ENCODE measurements at regions not wholly inside any gene's neighbourhood (a gene's known extent, or its start where the extent isn't known, plus 50 kb on each side); places are given as distances from the start of the nearest gene placed in this dataset.
"Not testable (repeated sequence)": the region's sequence is repeated elsewhere in the genome, so short reads cannot be mapped to it uniquely, and the experiment has no call there.

- Mint-ChIP-seq H3K4me1 (no peaks in the 10 kb centered on the region), H3K27ac (no peak overlapping the region), H3K36me3 (no peaks in the 10 kb centered on the region), H3K27me3 (no peaks in the 10 kb centered on the region), H3K9me3 (peaks cover 8% of the 10 kb centered on the region), H3K4me3 (no peak overlapping the region)
- ATAC-seq (ENCODE audit: low read depth) (no peak), DNase-seq (ENCODE audit: low spot score in 2 of 2) (no peak)
Observed at GRCh38 chr10:65394502-65395297, 1531.1 kb upstream of the LRRTM3 start.

DNA sequence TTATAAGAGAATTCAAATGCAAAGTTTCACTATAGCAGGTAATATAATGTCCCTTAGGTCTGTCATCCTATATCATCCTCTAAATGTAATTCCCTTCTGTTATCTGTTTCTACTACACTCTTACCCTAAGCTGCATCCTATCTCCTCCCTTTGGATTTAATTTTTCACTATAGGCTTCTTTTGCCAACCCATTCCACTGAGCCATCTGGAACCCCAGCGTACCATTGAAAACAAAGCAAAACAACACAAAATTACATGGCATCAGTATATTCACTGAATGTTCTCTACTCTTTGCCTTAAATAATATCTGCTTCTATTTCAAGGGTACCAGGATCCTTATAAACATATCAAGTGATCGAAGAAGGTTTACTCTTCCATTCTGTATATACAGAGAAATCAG, 1530.2 kb upstream of the LRRTM3 start:
- H3K27me3 Mint-ChIP-seq, result no peaks in the 10 kb centered on the region
- no peak overlapping the region for H3K4me3 Mint-ChIP-seq
- H3K9me3 Mint-ChIP-seq, result peaks cover 8% of the 10 kb centered on the region
- H3K36me3 Mint-ChIP-seq, result no peaks in the 10 kb centered on the region
- no peaks in the 10 kb centered on the region for H3K4me1 Mint-ChIP-seq
- no peak overlapping the region for H3K27ac Mint-ChIP-seq
- ATAC-seq (ENCODE audit: low read depth) (no peak), DNase-seq (ENCODE audit: low spot score in 2 of 2) (no peak)

DNA sequence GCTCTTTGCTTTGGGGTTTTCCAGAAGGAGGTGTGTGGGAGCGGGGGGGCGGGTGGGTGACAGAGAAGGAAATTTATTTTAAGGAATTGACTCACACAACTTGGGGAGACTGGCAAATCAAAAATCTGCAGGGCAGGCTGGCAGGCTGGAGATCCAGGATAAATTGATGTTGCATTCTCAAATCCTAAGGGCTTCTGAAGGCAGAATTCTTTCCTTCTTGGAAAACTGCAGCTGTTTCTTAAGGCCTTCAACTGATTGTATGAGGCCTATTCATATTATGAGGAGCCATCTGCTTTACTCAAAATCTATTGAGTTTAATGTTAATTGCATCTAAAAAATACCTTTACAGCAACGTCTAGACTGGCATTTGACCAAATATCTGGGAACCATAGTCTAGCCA, 1528.8 kb upstream of the LRRTM3 start:
- DNase-seq (ENCODE audit: low spot score in 2 of 2) (no peak), ATAC-seq (ENCODE audit: low read depth) (no peak)
- H3K4me3 Mint-ChIP-seq, result no peak overlapping the region
- no peaks in the 10 kb centered on the region for H3K27me3 Mint-ChIP-seq
- H3K27ac Mint-ChIP-seq, result no peak overlapping the region
- no peaks in the 10 kb centered on the region for H3K36me3 Mint-ChIP-seq
- H3K4me1 Mint-ChIP-seq, result no peaks in the 10 kb centered on the region
- H3K9me3 Mint-ChIP-seq, result peaks cover 8% of the 10 kb centered on the region

GRCh38 chr10:65408401-65408800, 1517.4 kb upstream of the LRRTM3 start:
- Mint-ChIP-seq H3K4me3 (no peak overlapping the region), H3K9me3 (peaks cover 3% of the 10 kb centered on the region), H3K36me3 (no peaks in the 10 kb centered on the region), H3K27me3 (no peaks in the 10 kb centered on the region), H3K27ac (no peak overlapping the region), H3K4me1 (no peaks in the 10 kb centered on the region)
- no peak for DNase-seq (ENCODE audit: low spot score in 2 of 2)
- ATAC-seq (ENCODE audit: low read depth), result no peak

GRCh38 chr10:65413001-65413400, 1512.8 kb upstream of the LRRTM3 start:
- H3K27ac Mint-ChIP-seq, result no peak overlapping the region
- no peaks in the 10 kb centered on the region for H3K36me3 Mint-ChIP-seq
- peaks cover 8% of the 10 kb centered on the region for H3K9me3 Mint-ChIP-seq
- no peaks in the 10 kb centered on the region for H3K4me1 Mint-ChIP-seq
- H3K4me3 Mint-ChIP-seq, result no peak overlapping the region
- no peaks in the 10 kb centered on the region for H3K27me3 Mint-ChIP-seq
- ATAC-seq (ENCODE audit: low read depth), result no peak
- no peak for DNase-seq (ENCODE audit: low spot score in 2 of 2)

GRCh38 chr10:65415318-65415717, 1510.5 kb upstream of the LRRTM3 start:
- no peaks in the 10 kb centered on the region for H3K27me3 Mint-ChIP-seq
- H3K9me3 Mint-ChIP-seq, result peaks cover 8% of the 10 kb centered on the region
- ATAC-seq (ENCODE audit: low read depth) (no peak), DNase-seq (ENCODE audit: low spot score in 2 of 2) (no peak)
- H3K4me1 Mint-ChIP-seq, result no peaks in the 10 kb centered on the region
- no peak overlapping the region for H3K27ac Mint-ChIP-seq
- H3K36me3 Mint-ChIP-seq, result no peaks in the 10 kb centered on the region
- H3K4me3 Mint-ChIP-seq, result no peak overlapping the region

GRCh38 chr10:65416094-65416493, 1509.7 kb upstream of the LRRTM3 start:
- Mint-ChIP-seq H3K27ac (no peak overlapping the region), H3K9me3 (peaks cover 7% of the 10 kb centered on the region)
- no peak for DNase-seq (ENCODE audit: low spot score in 2 of 2)

DNA sequence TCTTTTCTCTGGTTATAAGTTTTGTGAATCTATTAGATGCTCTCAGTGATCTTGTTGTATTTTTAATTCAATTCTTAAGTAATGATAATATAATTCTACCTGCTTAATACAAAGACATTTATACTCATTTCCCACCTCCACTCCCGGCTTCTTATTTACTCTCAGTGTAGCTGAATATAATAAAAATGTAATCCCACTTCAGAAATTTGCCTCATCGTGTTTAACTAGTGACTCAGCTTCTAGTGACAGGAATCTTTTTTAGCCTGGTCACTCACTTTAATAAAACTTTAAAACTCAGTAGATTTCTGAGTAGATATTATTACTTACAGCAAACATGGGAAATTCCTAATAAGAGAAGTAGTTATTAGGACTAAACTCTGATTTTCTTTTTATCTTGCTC, 1506.2 kb upstream of the LRRTM3 start:
- H3K36me3 Mint-ChIP-seq, result no peaks in the 10 kb centered on the region
- no peak overlapping the region for H3K27ac Mint-ChIP-seq
- H3K4me1 Mint-ChIP-seq, result no peaks in the 10 kb centered on the region
- no peak overlapping the region for H3K4me3 Mint-ChIP-seq
- ATAC-seq (ENCODE audit: low read depth) (no peak), DNase-seq (ENCODE audit: low spot score in 2 of 2) (no peak)
- no peaks in the 10 kb centered on the region for H3K27me3 Mint-ChIP-seq
- H3K9me3 Mint-ChIP-seq, result peaks cover 6% of the 10 kb centered on the region

More at GRCh38 chr10:65416094-65416493, 1509.7 kb upstream of the LRRTM3 start:
- no peak for ATAC-seq (ENCODE audit: low read depth)
- H3K27me3 Mint-ChIP-seq, result no peaks in the 10 kb centered on the region
- H3K4me1 Mint-ChIP-seq, result no peaks in the 10 kb centered on the region
- H3K4me3 Mint-ChIP-seq, result no peak overlapping the region
- H3K36me3 Mint-ChIP-seq, result no peaks in the 10 kb centered on the region

DNA sequence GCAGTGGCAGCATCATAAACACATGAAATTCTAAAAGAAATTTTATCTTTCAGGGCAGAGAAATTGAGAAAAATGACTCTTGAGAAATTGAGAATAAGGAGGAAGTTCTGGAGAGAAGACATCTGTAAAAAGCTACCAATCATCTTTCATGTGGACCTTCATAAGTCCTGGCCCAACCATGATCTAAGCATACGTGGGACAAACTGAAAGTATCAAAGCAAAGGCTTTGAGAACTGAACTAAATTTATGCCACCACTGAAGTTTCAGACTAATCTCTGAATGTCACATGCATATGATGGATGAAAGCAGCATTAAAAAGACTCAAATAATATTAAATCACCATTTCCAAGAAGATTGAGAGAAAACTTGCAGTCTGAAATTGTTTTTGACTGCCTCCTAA, 1502.8 kb upstream of the LRRTM3 start:
- Mint-ChIP-seq H3K27me3 (no peaks in the 10 kb centered on the region), H3K9me3 (peaks cover 2% of the 10 kb centered on the region), H3K36me3 (no peaks in the 10 kb centered on the region), H3K27ac (no peak overlapping the region), H3K4me1 (no peaks in the 10 kb centered on the region), H3K4me3 (no peak overlapping the region)
- DNase-seq (ENCODE audit: low spot score in 2 of 2) (no peak), ATAC-seq (ENCODE audit: low read depth) (no peak)

DNA sequence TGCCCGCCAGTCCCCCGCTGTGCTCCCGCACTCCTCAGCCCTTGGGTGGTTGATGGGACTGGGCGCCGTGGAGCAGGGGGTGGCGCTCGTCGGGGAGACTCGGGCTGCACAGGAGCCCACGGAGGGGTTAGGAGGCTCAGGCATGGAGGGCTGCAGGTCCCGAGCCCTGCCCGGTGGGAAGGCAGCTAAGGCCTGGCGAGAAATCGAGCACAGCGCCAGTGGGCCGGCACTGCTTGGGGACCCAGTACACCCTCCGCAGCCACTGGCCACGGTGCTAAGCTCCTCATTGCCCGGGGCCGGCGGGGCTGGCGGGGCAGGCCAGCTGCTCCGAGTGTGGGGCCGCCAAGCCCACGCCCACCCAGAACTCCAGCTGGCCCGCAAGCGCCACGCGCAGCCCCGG, 1496.5 kb upstream of the LRRTM3 start:
- H3K4me3 Mint-ChIP-seq, result not testable (repeated sequence)

DNA sequence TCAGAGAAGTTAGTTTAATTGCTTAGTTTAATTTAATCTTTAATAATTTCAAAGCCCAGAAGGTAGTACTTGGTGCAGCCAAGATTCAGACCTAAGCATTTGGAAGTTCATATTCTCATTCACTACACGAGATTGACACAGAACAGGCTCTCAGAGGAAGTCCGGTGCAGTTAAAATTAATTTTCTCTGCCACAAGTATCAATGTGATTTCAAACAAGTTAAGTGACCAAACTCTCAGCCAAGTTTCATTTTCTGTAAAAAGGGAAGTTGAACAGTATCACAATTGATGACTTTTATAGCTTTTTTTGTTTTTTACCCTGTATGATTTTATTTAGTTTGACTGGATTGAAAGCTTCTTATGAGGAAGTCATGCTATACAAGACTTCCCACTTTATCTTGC, 1494.9 kb upstream of the LRRTM3 start:
- ATAC-seq (ENCODE audit: low read depth) (no peak), DNase-seq (ENCODE audit: low spot score in 2 of 2) (no peak)
- Mint-ChIP-seq H3K9me3 (peaks cover 2% of the 10 kb centered on the region), H3K4me3 (no peak overlapping the region), H3K27ac (no peak overlapping the region), H3K36me3 (no peaks in the 10 kb centered on the region), H3K4me1 (no peaks in the 10 kb centered on the region), H3K27me3 (no peaks in the 10 kb centered on the region)

More for the DNA sequence above, 1496.5 kb upstream of the LRRTM3 start:
- H3K27me3 Mint-ChIP-seq; DNase-seq (ENCODE audit: low spot score in 2 of 2); H3K9me3 Mint-ChIP-seq; H3K4me1 Mint-ChIP-seq; H3K27ac Mint-ChIP-seq; ATAC-seq (ENCODE audit: low read depth); H3K36me3 Mint-ChIP-seq: not testable (repeated sequence)

DNA sequence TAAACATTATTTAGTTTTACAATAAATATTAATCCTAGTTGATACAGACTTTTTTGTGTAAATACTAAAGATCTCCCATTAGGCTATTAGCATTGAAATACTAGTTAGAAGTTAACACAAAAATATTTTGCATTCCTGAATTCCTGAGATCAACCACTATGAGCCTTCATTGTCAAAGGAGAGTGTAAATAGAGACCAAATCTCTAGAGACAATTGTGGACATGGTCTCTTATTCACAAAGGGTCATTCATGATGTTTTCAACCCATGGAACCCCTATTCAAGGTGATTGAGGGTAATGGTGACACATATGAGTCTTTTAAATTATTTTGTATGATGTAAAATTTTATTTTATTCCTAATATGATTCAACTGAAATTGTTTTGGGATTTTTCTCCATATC, 1454.8 kb upstream of the LRRTM3 start:
- Mint-ChIP-seq H3K4me3 (no peak overlapping the region), H3K27me3 (no peaks in the 10 kb centered on the region), H3K27ac (no peak overlapping the region), H3K9me3 (peaks cover 8% of the 10 kb centered on the region), H3K36me3 (no peaks in the 10 kb centered on the region), H3K4me1 (no peaks in the 10 kb centered on the region)
- ATAC-seq (ENCODE audit: low read depth), result no peak
- DNase-seq (ENCODE audit: low spot score in 2 of 2), result no peak

DNA sequence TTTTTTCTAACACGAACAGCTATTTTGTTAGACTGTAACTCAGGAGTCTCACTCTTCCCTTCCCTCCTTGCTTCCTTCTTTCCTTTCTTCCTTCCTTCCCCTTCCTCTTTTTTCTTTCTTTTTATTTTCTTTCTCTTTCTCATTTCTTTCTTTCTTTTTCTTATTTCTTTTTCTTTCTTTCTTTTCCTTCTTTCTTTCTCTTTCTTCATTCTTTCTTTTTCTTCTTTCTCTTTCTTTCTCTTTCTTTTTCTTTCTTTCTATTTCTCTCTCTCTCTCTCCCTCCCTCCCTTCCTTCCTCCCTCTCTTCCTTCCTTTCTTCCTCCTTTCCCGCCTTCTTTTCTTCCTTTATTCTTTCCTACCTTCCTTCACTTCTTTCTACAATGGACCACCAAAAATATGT, 1443.0 kb upstream of the LRRTM3 start:
- Mint-ChIP-seq H3K36me3 (no peaks in the 10 kb centered on the region), H3K9me3 (peaks cover 9% of the 10 kb centered on the region), H3K27ac (no peak overlapping the region), H3K4me1 (no peaks in the 10 kb centered on the region), H3K27me3 (no peaks in the 10 kb centered on the region), H3K4me3 (no peak overlapping the region)
- ATAC-seq (ENCODE audit: low read depth) (no peak), DNase-seq (ENCODE audit: low spot score in 2 of 2) (no peak)

- Mint-ChIP-seq H3K9me3 (peaks cover 2% of the 10 kb centered on the region), H3K4me1 (no peaks in the 10 kb centered on the region), H3K4me3 (no peak overlapping the region), H3K27ac (no peak overlapping the region), H3K27me3 (no peaks in the 10 kb centered on the region), H3K36me3 (no peaks in the 10 kb centered on the region)
- DNase-seq (ENCODE audit: low spot score in 2 of 2) (no peak), ATAC-seq (ENCODE audit: low read depth) (no peak)
Observed at GRCh38 chr10:65491799-65492198, 1434.0 kb upstream of the LRRTM3 start.

DNA sequence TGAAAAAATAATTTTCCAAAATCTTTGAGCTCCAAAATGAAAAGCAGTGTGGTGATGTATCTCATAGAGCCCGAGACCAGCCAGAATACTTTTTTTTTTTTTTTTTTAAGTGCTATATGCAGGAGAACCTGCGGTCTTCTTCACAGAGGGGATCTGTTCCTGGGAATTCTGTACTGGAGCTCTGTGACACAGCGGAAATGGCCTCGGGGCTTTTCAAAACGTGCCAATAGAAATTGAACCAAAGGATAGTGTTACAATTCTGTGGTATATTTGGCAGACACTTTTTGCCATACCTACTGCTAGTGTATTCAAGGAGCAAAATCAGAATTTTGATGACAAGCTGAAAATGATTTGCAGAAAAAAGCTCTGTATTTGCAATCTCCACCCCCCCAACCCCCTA, 1429.3 kb upstream of the LRRTM3 start:
- H3K4me3 Mint-ChIP-seq, result no peak overlapping the region
- H3K36me3 Mint-ChIP-seq, result no peaks in the 10 kb centered on the region
- no peaks in the 10 kb centered on the region for H3K27me3 Mint-ChIP-seq
- peaks cover 2% of the 10 kb centered on the region for H3K9me3 Mint-ChIP-seq
- no peaks in the 10 kb centered on the region for H3K4me1 Mint-ChIP-seq
- no peak overlapping the region for H3K27ac Mint-ChIP-seq
- no peak for DNase-seq (ENCODE audit: low spot score in 2 of 2)
- no peak for ATAC-seq (ENCODE audit: low read depth)
